GM10266 (cell line): ENCODE measurements at regions not wholly inside any gene's neighbourhood (a gene's known extent, or its start where the extent isn't known, plus 50 kb on each side); places are given as distances from the start of the nearest gene placed in this dataset.

Source experiments
- DNase-seq: peaks from one replicate; pipeline ENCODE4 v3.0.0; 2012; ENCODE audit errors: extremely low spot score
- TF ChIP-seq, protein P1 (sequence below): IDR thresholded peaks from 2 replicates; pipeline ENCODE4 v1.5.1; 2012; ENCODE audit warnings: mild to moderate bottlenecking, low read depth; ENCODE audit not compliant: control insufficient read depth, insufficient read depth; ENCODE audit errors: missing control alignments

DNA sequence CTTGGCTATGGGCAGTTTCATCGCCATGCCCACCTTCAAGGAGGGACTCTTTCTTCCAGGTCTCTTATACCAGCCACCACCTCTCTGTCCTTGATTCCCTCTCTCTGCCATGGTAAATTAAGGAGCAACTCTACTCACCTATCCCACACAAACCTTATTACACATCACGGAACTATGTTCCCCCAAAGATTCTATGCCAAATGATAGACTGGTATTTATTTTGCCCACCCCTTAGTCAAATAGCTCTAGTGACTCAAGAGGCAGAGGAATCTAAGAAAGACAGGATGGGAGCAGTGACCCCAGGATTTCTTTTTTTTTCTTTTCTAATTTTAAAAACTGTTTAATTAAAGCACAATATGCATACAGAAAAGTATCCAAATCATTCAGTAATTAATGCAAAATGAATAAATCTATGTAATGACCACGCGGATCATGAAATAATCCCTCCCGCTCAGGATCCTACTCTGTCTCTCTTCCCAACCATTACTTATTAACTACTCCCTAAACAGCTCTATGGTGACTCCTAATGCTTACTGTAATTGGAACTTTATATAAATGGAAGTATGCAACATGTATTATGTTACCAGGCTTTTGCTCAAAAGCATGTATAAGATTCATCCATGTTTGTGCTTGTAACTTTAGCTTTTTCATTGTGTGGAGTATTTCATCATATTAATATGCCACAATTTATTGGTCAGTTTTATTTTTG, 410.8 kb upstream of the RASGRP1 start:
- no peak for DNase-seq
- TF ChIP-seq, protein P1, sequence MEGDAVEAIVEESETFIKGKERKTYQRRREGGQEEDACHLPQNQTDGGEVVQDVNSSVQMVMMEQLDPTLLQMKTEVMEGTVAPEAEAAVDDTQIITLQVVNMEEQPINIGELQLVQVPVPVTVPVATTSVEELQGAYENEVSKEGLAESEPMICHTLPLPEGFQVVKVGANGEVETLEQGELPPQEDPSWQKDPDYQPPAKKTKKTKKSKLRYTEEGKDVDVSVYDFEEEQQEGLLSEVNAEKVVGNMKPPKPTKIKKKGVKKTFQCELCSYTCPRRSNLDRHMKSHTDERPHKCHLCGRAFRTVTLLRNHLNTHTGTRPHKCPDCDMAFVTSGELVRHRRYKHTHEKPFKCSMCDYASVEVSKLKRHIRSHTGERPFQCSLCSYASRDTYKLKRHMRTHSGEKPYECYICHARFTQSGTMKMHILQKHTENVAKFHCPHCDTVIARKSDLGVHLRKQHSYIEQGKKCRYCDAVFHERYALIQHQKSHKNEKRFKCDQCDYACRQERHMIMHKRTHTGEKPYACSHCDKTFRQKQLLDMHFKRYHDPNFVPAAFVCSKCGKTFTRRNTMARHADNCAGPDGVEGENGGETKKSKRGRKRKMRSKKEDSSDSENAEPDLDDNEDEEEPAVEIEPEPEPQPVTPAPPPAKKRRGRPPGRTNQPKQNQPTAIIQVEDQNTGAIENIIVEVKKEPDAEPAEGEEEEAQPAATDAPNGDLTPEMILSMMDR, result no peak

DNA sequence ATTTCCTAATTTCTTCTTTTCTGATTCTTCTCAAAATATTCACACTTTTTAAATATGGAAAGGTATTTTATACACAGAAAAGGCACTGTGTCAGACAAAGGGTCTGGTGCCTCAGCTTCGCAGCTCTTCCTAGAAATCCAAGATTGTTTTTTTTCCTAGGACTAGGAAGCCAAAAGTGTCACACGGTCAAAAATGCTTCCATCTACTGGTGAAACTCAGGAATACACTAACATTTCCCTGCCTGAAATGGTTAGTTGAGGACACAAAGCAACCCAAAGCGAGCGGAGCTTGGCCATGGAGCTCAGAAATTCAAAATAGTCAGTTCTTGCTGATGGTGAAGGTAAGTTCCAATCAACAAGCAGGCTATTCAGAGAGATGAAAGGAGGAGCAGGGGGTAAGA, 426.5 kb upstream of the RASGRP1 start:
- TF ChIP-seq, protein P1, result no peak
- DNase-seq, result no peak

DNA sequence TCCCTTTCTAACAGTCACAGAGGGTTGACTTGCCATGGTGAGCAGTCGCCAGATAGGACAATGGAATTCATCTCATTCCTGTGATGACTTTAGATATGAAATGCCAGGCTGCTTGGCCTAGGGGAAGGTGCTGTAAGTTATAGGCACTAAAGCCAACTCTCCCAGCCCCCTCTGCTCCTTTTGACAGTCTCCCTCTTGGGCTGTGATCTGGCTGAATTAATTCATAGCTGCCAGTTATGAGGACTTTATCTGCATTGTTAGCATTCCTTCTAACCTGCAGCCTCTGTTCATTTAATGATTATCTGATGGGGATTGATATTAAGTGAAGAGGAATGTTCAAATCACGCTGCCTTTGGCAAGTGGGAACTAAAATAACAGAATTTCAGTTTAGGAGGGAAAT, 427.1 kb upstream of the RASGRP1 start:
- TF ChIP-seq, protein P1, result no peak
- DNase-seq, result no peak

DNA sequence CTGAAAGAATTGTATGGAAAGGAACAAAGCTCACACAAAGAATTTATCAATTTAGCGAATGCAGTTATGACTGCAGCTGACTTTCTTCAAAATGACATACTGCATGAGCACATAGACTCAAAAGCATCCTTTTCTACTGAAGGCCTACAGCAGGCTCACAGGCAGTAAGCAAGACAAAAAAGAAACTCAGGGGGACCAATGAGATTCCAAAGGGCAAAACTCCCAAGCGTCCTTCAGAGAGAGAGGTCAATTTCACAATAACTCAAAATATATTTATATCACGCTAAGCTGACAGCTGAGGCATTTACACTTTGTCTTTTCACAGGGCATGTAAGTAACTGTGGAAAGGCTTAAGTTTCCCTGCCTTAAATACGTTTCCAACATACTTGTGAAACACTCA, 427.9 kb upstream of the RASGRP1 start:
- TF ChIP-seq, protein P1, result no peak
- DNase-seq, result no peak

DNA sequence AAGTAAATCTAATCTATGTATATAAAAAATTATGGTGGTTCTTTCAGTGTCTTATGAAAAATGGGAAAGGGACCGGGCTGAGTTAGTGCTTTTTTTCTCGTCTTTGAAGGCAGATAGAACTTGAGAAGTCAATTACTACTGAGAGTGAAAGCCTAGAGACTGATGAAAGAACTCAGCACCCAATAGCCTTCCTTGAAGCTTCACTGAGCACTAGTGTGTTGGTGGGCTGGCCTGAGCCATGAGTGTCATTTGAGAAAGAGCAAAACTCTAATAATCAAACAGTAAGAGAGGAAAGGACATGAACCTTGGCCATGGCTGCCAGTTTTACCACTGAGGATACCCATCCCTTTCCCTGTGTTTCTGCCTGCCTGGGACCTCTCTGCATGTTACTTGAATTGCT, 428.3 kb upstream of the RASGRP1 start:
- TF ChIP-seq, protein P1, result no peak

DNA sequence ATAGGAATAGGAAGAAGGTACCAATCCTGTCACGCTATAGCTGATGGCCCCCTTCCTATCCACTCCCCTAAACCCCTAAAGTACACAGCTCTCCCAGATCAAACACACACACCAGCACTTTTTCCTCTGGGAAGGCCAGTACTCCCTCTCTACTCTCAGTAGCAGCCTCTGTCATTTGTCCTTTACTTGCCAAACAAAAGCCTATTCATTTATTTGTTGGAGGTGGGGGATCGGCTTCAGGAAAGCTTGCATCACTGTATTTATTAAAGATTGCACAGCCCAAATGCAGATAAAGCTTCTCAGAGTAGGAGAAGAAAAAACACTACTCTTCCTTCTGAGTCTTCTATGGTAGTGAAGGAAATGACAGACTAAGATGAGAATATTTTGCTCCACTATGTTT, 429.7 kb upstream of the RASGRP1 start:
- DNase-seq, result no peak
- TF ChIP-seq, protein P1, result no peak

More for the DNA sequence above, 428.3 kb upstream of the RASGRP1 start:
- DNase-seq, result no peak

DNA sequence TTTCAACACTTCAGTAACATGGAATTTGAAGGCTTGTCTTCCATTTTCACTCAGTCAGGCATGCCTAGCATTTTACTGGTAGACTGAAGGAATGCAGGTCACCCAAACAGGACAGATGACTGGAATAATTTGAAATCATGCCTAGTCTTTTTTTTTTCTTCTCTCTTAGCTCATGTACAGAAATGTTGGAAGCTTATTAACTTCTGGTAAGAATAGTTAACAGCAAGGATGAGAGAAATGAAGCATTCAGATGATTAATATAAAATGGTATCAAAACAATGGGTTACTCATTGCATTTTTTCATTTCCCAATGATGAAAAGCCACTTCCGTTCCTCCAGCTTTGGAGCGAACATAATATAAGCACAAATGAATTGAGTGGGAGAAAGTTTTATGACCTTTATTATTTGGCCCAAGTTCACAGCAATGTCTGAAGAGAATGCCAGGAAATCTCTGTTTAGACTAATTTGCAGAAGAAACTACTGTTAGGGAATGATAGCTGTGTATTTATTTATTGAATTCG, 431.6 kb upstream of the RASGRP1 start:
- TF ChIP-seq, protein P1, result no peak
- DNase-seq, result no peak
